NCI-H345 (cell line): ENCODE measurements at regions not wholly inside any gene's neighbourhood (a gene's known extent, or its start where the extent isn't known, plus 50 kb on each side); places are given as distances from the start of the nearest gene placed in this dataset.
"Not testable (repeated sequence)": the region's sequence is repeated elsewhere in the genome, so short reads cannot be mapped to it uniquely, and the experiment has no call there.

ENCODE experiments used
- DNase-seq: peaks from one replicate; lab custom pipeline; 2025; lab: John Stamatoyannopoulos, UW

- DNase-seq, result no peak
Observed at GRCh38 chr4:149870008-149870407, 54.4 kb upstream of the IQCM start.

DNA sequence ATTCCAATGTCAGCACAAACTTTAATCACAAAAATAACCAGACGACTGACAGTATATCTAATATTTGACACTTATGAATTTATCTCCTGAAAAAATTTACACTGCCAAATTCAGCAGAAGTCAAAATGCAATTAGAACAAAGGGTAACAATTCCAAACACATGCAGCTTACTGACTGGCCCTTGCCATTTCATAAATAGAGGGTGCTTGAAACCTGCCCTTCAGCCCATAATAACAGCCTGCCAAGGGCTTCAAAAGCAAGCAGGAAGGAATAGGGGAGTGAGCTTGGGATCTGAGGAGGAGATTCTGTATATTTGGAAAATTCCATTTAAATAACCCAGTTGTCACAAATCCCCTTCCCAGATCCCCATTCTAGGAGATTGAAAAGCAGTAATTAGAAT lies 66.1 kb upstream of the IQCM start:
- no peak for DNase-seq

GRCh38 chr4:149882251-149882650 lies 66.6 kb upstream of the IQCM start:
- DNase-seq, result no peak

DNA sequence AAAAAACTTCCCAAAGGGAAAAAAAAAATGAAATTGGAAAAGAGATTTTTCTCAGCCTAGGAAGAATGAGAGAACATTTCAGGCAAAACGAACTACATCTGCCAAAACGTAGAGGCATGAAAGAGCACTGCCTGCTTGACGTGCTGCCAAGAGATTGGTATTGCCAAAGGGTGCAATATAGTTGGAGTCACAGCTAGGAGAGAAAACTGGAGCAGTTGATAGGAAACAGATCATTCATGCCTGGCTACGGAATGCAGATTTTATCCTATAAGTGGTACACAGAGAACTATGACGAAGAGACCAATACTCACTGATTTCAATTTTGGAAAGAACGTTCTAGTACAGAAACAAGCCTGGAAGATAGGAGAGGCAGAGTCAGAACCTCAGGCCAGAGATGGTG lies 68.4 kb upstream of the IQCM start:
- DNase-seq, result no peak

DNA sequence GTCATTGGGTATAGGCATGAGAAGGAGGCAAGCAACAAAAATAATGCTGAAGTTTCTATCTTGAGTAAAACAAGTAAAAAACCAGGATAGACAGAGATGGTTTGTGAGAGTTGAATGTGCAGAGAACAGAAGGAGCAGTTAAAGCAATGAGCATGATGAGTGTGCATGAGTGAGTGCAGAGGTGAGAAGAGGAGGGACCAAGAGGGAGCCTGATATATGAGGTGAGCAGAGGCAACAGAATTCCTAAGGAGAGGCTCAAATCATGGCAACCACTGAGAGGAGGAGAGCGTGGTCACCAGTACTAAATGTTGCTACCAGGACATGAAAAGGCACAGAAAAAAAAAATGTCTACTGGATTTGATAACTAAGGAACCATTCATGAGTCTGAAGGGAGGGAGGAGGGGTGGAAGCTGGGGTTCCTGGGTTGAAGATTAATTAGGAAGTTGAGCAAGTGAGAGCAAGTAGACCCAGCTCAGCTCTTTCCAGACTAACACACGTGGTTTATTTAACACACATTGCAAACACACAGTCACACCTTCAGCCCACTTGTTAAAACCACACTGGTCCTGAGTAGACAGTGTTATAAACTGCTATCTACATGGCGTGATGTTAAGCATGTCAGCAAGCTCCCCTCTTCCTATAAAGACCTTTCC lies 69.0 kb upstream of the IQCM start:
- no peak for DNase-seq

- DNase-seq, result no peak
Observed at GRCh38 chr4:149885896-149886295, 70.3 kb upstream of the IQCM start.

- DNase-seq, result no peak
Observed at GRCh38 chr4:149886786-149887490, 71.3 kb upstream of the IQCM start.

DNA sequence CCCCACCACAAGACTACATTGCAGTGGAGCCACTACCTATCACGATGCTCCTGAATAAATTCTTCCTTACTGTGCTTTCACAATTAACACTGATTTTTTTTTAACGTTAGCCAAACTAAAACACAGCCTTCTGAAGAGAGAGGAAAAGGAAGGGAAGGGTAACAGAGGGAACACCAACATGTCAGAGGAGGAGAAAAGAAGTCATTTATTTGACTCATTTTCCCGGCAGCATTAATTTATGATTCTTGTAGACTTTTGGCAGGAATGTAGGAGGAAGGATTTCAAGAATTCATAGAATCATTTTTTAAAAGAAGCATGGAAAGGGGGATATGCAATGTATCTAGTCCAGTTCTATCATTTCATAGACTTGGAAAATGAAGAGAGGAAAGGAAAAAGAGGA lies 74.3 kb upstream of the IQCM start:
- no peak for DNase-seq

DNA sequence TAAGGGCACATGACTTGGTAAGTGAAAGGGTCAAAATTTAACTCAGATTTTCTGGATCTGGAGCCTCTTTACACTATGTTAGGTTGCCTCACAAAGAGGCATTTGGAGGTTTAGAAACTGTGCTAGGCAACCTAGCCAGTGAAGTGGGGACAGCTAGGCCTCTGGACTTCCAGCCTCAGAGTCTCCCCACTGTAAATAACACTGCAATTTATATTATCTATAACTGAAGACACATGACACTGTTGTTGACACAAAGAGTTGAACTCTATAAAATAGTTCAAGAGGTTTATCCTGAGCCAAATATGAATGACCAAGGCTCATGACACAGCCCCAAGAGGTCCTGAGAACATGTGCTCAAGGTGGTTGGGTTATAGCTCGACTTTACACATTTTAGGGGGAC lies 74.9 kb upstream of the IQCM start:
- no peak for DNase-seq

DNA sequence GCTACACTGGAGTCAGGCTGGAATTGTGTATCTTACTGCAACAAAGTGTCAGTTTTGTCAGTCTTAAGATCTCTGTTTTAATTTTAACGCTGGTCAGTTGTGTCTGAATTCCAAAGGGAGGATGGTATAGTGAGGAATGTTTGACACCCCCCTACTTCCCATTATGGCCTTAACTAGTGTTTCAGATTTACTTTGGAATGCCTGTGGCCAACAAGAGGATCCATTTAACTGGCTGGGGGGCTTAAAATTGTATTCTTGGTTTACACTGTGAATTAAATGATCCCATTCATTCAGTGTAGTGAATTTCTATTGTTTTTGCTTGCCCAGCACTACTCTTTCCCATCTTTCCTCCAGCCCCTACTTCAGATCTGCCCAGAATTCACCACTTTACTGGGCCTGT lies 75.8 kb upstream of the IQCM start:
- no peak for DNase-seq

- no peak for DNase-seq
Observed at GRCh38 chr4:149896432-149896831, 80.8 kb upstream of the IQCM start.

- DNase-seq, result no peak
Observed at GRCh38 chr4:149897783-149898182, 82.1 kb upstream of the IQCM start.

DNA sequence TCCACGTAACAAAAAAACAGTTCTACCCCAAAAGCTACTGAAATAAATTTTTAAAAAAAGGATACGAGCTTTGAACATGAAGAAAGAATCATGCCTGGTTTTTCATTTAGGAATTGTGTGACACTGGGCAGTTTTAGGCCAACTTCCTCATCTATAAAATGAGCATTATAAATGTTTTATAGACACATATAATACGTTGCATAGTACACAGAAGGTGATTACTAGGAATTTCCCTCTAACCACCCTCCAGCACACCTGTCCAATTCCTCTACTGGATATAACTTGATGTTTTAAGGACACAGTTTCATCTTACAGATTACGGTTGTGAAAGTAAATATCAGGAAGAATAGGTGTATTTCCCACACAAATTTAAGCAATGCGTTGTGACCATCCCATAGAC lies 85.5 kb upstream of the IQCM start:
- DNase-seq, result no peak

- DNase-seq, result no peak
Observed at GRCh38 chr4:149902242-149902641, 86.6 kb upstream of the IQCM start.

DNA sequence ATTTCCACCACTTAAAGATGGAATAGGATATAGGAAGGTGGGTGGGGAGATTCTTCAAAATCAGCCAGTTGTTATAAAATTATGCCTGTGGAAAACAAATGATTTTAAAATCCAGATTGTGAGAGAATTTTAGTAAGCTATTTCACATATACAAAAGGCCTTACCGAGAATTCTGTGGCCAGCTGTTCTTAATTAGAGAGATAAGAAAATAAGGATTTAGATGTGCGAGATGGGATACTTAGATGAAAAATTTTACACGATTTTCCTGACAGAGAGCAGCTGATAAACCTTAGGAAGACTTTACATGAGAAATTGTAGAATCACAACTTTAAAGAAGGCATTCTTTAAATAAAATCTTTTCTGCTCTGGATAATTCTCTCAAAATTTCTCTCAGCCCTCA lies 94.5 kb upstream of the IQCM start:
- DNase-seq, result no peak

- DNase-seq, result no peak
Observed at GRCh38 chr4:149910604-149911350, 95.1 kb upstream of the IQCM start.

DNA sequence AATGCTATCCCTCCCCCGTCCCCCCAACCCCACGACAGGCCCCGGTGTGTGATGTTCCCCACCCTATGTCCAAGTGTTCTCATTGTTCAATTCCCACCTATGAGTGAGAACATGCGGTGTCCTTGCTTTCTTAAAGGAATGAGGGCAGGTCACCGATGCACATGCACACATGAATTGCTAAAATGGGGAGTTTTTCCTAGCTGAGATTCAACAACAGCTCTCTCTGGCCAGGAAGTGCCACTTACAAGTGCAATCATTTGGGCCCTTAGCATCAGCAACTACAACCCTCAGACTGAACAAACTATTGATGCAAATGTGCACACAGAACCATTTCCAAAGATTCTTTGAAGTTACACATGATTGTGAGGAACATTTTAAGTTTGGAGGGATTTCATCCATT lies 95.7 kb upstream of the IQCM start:
- DNase-seq, result no peak

DNA sequence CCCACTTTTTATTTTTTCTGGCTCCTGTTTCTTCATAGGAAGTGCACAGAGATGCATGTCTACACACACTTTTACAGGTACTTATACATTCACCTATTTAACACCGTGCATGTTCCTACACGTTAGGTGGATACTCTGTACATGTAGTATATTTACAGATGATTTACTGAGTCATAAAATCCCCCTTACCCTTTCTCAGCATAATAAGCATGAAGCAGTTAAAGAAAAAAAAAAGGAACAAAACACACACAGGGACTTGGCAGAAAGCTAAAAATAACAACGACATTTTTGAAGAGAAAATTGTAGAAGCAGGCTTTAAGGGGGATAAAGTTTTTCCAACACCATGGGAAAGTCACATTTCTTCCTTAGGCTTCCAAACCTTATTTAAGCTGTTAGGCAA lies 96.4 kb upstream of the IQCM start:
- no peak for DNase-seq

DNA sequence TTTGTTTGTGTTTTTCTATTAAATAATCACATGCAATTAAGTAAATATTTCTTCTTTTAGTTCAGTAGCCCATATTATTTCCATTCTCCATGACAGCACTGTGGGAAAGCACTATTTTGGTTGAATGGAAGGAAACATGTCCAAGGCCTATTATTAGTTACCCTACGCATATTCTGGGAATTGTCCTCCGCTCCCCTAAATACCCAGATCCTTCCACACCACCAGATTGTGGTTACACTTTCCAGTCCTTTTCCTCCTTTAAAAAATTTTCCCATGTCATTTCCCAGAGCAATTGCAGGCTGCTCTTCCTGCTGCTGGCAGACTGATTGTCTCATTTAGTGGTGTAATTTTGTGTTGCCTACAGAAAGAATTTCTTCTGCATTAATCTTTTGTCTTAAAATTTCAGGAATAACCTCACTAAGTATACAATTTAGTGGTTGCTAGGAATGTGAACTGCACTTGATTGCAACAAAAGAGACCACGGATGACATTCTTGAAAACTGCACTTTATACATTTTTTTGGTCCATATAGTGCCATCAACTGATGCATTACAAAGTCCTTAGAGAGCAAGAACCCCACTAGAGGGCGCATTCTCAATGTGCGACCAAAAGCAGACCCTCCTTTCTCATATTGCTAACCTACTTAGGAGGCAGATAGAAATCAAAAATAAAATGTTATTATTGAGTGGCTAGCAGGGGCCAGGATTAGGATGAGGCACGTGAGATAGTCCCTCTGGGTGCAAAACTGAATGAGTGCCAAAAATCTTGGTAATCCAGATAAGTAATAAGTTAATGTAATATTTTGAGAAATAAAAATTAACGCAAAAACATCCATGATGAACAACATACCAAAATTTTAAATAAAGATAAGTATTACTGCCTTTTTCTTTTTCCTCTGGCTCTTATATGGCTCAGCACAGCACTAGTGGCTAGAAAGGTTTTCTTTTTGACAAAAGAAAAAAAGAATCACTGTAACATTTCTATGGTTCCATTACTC lies 98.8 kb upstream of the IQCM start:
- peak; percentile 8 for DNase-seq

GRCh38 chr4:149915735-149916134 lies 100.1 kb upstream of the IQCM start:
- DNase-seq, result not testable (repeated sequence)

DNA sequence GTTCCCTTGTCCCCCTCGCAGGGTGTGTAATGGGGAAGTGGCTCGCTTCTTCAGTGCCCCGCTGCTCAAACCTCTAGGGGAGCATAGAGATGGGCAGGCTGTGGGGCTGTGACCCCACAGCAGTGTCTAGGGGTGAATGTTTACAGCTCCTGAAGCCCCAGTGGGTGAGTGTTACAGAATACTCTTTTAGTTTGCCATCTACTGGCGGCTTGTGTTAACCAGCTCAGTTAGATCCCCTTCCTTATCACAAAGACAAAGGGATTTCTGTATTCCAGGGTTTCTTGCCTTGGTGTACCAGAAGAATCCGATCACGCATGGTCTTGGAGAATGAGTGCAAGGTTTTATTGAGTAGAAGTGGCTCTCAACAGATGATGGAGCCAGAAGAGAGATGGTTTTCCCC lies 108.1 kb upstream of the IQCM start:
- no peak for DNase-seq

DNA sequence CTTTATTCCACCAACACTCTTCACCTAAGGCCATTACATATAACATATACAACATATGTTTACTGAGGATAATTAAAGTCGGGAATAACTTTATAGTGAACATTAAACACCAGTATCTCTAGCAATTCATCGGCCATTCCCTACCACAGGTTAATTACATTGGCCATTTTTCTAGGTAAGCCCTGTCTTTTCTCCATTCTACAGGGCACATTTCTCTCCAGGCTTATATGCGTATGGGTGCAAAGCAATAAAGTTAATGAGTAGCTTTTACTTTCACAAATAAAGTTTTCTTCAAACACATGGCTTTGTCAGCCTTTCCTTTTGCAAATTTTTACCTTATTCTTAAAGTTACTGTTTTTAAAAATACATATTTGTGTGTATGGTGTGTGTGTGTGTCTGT lies 111.9 kb upstream of the IQCM start:
- DNase-seq, result no peak
